ENCODE measurements at regions not wholly inside any gene's neighbourhood (a gene's known extent, or its start where the extent isn't known, plus 50 kb on each side); places are given as distances from the start of the nearest gene placed in this dataset.
"Not testable (repeated sequence)": the region's sequence is repeated elsewhere in the genome, so short reads cannot be mapped to it uniquely, and the experiment has no call there.

- no peaks in the 10 kb centered on the region for H3K79me2 ChIP-seq (ENCODE audit: insufficient read depth, low read length)
- H3K23me2 ChIP-seq (ENCODE audit: insufficient read length, low read depth, low read length, poor library complexity, severe bottlenecking): no peaks in the 10 kb centered on the region
- Mint-ChIP-seq H3K9me3 (peaks cover 9 to 14% of the 10 kb centered on the region in 2 experiments), H3K4me1 (peaks cover 8 to 24% of the 10 kb centered on the region in 2 experiments), H3K27ac (no peak overlapping the region), H3K4me3 (no peak overlapping the region), H3K27me3 (ENCODE audit: low read depth) (peaks cover 3% of the 10 kb centered on the region), H3K36me3 (ENCODE audit: insufficient read depth in 1 of 3, low read depth in 3 of 3) (peaks cover 2 to 9% (median 3%) of the 10 kb centered on the region in 3 experiments; a peak in 6 of 7 replicates)
- H2AFZ ChIP-seq (ENCODE audit: low read length): no peak overlapping the region
- no peak overlapping the region for H4K91ac ChIP-seq (ENCODE audit: insufficient read length, low read depth, low read length)
- H3T11ph ChIP-seq (ENCODE audit: low read length): no peak overlapping the region
- no peaks in the 10 kb centered on the region for H3K9me3 ChIP-seq (ENCODE audit: control insufficient read depth, low read depth, low read length)
- TF ChIP-seq CTCF (conservative IDR thresholded peaks at IDR 0.05): no peak
- H3K56ac ChIP-seq (ENCODE audit: insufficient read length, low read depth, low read length): no peak overlapping the region
- H2BK5ac ChIP-seq (ENCODE audit: insufficient read length, low read length): no peak overlapping the region
- no peak overlapping the region for H3K27ac ChIP-seq (ENCODE audit: insufficient read length, low read depth, low read length)
- no peak overlapping the region for H2AK5ac ChIP-seq (ENCODE audit: insufficient read length, low read length)
- DNase-seq: no peak
- H3K79me1 ChIP-seq (ENCODE audit: insufficient read depth, low read depth, low read length, poor library complexity, severe bottlenecking): no peaks in the 10 kb centered on the region
- H3K18ac ChIP-seq (ENCODE audit: insufficient read length, low read depth, low read length): no peak overlapping the region
- no CpG with 5 or more reads among the region's 3 CpGs for WGBS (ENCODE audit: extremely low coverage, insufficient read length, low lambda C conversion rate)
- H3K14ac ChIP-seq (ENCODE audit: insufficient read depth, low read length): no peak overlapping the region
- peaks cover 2% of the 10 kb centered on the region for H4K20me1 ChIP-seq (ENCODE audit: control insufficient read depth, insufficient read depth, insufficient read length)
- H3K9ac ChIP-seq (ENCODE audit: extremely low read depth, insufficient read length, low read length): no peak overlapping the region
- no peak overlapping the region for H4K5ac ChIP-seq (ENCODE audit: insufficient read length, low read depth, low read length)
- no peak overlapping the region for H3K4ac ChIP-seq (ENCODE audit: low read depth, low read length)
- peaks cover 6% of the 10 kb centered on the region; the same call in 1 of the 2 replicates for H3K4me1 ChIP-seq (ENCODE audit: insufficient read depth, low read length)
- no peak overlapping the region for H2BK12ac ChIP-seq (ENCODE audit: insufficient read length, low read depth, low read length)
- H4K8ac ChIP-seq (replicated peaks; ENCODE audit: insufficient read length, low read depth, low read length): no peak overlapping the region
- H2BK120ac ChIP-seq (ENCODE audit: low read depth, low read length, poor library complexity, severe bottlenecking): no peak overlapping the region
- no peaks in the 10 kb centered on the region for H3K27me3 ChIP-seq (ENCODE audit: insufficient read depth, low read length)
- H2BK20ac ChIP-seq (ENCODE audit: low read depth, low read length, poor library complexity, severe bottlenecking): no peak overlapping the region
- no peak overlapping the region for H3K23ac ChIP-seq (ENCODE audit: insufficient read length, low read depth, low read length)
- H2BK15ac ChIP-seq (ENCODE audit: low read depth, low read length): no peak overlapping the region
- no peak overlapping the region for H3K4me2 ChIP-seq (ENCODE audit: insufficient read depth, insufficient read length, low read length)
Observed at GRCh38 chr7:34227525-34227924, 322.2 kb downstream of the BMPER start.

GRCh38 chr7:34235101-34235500 lies 329.8 kb downstream of the BMPER start:
- not testable (repeated sequence) for H3K14ac ChIP-seq (ENCODE audit: insufficient read depth, low read length); H3K9me3 Mint-ChIP-seq; H3K9ac ChIP-seq (ENCODE audit: extremely low read depth, insufficient read length, low read length); H2BK12ac ChIP-seq (ENCODE audit: insufficient read length, low read depth, low read length); H3K23me2 ChIP-seq (ENCODE audit: insufficient read length, low read depth, low read length, poor library complexity, severe bottlenecking); H2BK5ac ChIP-seq (ENCODE audit: insufficient read length, low read length); H3K4me1 Mint-ChIP-seq; H3T11ph ChIP-seq (ENCODE audit: low read length); H2BK120ac ChIP-seq (ENCODE audit: low read depth, low read length, poor library complexity, severe bottlenecking); H2AFZ ChIP-seq (ENCODE audit: low read length); H2BK15ac ChIP-seq (ENCODE audit: low read depth, low read length); H4K5ac ChIP-seq (ENCODE audit: insufficient read length, low read depth, low read length); H3K79me1 ChIP-seq (ENCODE audit: insufficient read depth, low read depth, low read length, poor library complexity, severe bottlenecking); H2BK20ac ChIP-seq (ENCODE audit: low read depth, low read length, poor library complexity, severe bottlenecking); H3K27me3 Mint-ChIP-seq (ENCODE audit: low read depth); H3K27me3 ChIP-seq (ENCODE audit: insufficient read depth, low read length); H3K36me3 Mint-ChIP-seq (ENCODE audit: insufficient read depth in 1 of 3, low read depth in 3 of 3); H3K9me3 ChIP-seq (ENCODE audit: control insufficient read depth, low read depth, low read length); H3K4me1 ChIP-seq (ENCODE audit: insufficient read depth, low read length); H3K27ac Mint-ChIP-seq; H3K23ac ChIP-seq (ENCODE audit: insufficient read length, low read depth, low read length); H4K8ac ChIP-seq (replicated peaks; ENCODE audit: insufficient read length, low read depth, low read length); H3K4me3 Mint-ChIP-seq; H3K56ac ChIP-seq (ENCODE audit: insufficient read length, low read depth, low read length); H3K4me2 ChIP-seq (ENCODE audit: insufficient read depth, insufficient read length, low read length); H2AK5ac ChIP-seq (ENCODE audit: insufficient read length, low read length); H4K91ac ChIP-seq (ENCODE audit: insufficient read length, low read depth, low read length); H3K79me2 ChIP-seq (ENCODE audit: insufficient read depth, low read length); H3K18ac ChIP-seq (ENCODE audit: insufficient read length, low read depth, low read length); H3K27ac ChIP-seq (ENCODE audit: insufficient read length, low read depth, low read length); H4K20me1 ChIP-seq (ENCODE audit: control insufficient read depth, insufficient read depth, insufficient read length); H3K4ac ChIP-seq (ENCODE audit: low read depth, low read length); DNase-seq
- no CpG with 5 or more reads among the region's 5 CpGs for WGBS (ENCODE audit: extremely low coverage, insufficient read length, low lambda C conversion rate)

Data from H9 (cell line).